Type B pancreatic cell (in vitro differentiated cells): ENCODE measurements at regions not wholly inside any gene's neighbourhood (a gene's known extent, or its start where the extent isn't known, plus 50 kb on each side); places are given as distances from the start of the nearest gene placed in this dataset.
A peak's percentile ranks its signal among the peaks of the same experiment; 100 is the strongest.
"Not testable (repeated sequence)": the region's sequence is repeated elsewhere in the genome, so short reads cannot be mapped to it uniquely, and the experiment has no call there.

Experiments
- DNase-seq: peaks from one replicate; pipeline ENCODE4 v3.0.0; 2021; ENCODE audit warnings: mixed read lengths; ENCODE audit not compliant: unreplicated experiment; ENCODE audit errors: extremely low spot score
- H3K27ac Mint-ChIP-seq: 2 replicates; pipeline ENCODE4 v1.8.0; 2021; ENCODE audit warnings: mild to moderate bottlenecking, mixed read lengths
- H3K27me3 Mint-ChIP-seq: 2 replicates; pipeline ENCODE4 v1.8.0; 2021; ENCODE audit warnings: mixed read lengths
- H3K36me3 Mint-ChIP-seq: 2 replicates; pipeline ENCODE4 v1.8.0; 2021; ENCODE audit warnings: mixed read lengths
- H3K4me1 Mint-ChIP-seq: one replicate; pipeline ENCODE4 v1.8.0; 2021; ENCODE audit warnings: mixed read lengths; ENCODE audit not compliant: unreplicated experiment
- H3K4me3 Mint-ChIP-seq: 2 replicates; pipeline ENCODE4 v1.8.0; 2021; ENCODE audit warnings: mild to moderate bottlenecking, mixed read lengths
- H3K9me3 Mint-ChIP-seq: 2 replicates; pipeline ENCODE4 v1.8.0; 2021; ENCODE audit warnings: mixed read lengths
- TF ChIP-seq, protein P1 (sequence below): fragments of 200-600 bp; sonication (generic); conservative IDR thresholded peaks from 2 replicates; pipeline ENCODE4 v1.5.0; 2021; ENCODE audit warnings: antibody characterized with exemption, mild to moderate bottlenecking

DNA sequence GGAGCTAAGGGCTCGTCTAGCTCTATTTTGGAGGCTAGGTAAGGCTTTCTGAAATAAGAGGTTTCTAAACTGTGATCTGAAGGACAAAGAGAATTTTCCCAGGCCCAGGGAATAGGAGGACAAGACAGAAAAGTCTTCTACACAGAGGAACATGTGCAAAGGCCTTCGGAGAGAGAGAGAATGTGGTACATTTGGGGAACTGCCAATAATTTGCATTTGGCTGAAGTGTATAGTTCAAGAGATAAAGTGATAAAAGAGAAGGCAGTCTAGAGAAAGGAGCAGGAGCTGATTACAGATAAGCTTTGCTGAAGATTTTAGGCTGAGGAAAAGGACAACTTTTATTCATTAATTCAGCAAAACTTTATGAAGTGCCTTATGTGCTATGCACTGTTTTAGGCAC lies 214.4 kb upstream of the ELL2 start:
- no peak overlapping the region for H3K27ac Mint-ChIP-seq
- H3K4me1 Mint-ChIP-seq: peaks cover 4% of the 10 kb centered on the region
- DNase-seq: no peak
- no peaks in the 10 kb centered on the region for H3K27me3 Mint-ChIP-seq
- H3K36me3 Mint-ChIP-seq: no peaks in the 10 kb centered on the region
- H3K4me3 Mint-ChIP-seq: no peak overlapping the region
- peaks cover 5% of the 10 kb centered on the region for H3K9me3 Mint-ChIP-seq
- TF ChIP-seq, protein P1, sequence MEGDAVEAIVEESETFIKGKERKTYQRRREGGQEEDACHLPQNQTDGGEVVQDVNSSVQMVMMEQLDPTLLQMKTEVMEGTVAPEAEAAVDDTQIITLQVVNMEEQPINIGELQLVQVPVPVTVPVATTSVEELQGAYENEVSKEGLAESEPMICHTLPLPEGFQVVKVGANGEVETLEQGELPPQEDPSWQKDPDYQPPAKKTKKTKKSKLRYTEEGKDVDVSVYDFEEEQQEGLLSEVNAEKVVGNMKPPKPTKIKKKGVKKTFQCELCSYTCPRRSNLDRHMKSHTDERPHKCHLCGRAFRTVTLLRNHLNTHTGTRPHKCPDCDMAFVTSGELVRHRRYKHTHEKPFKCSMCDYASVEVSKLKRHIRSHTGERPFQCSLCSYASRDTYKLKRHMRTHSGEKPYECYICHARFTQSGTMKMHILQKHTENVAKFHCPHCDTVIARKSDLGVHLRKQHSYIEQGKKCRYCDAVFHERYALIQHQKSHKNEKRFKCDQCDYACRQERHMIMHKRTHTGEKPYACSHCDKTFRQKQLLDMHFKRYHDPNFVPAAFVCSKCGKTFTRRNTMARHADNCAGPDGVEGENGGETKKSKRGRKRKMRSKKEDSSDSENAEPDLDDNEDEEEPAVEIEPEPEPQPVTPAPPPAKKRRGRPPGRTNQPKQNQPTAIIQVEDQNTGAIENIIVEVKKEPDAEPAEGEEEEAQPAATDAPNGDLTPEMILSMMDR: no peak

DNA sequence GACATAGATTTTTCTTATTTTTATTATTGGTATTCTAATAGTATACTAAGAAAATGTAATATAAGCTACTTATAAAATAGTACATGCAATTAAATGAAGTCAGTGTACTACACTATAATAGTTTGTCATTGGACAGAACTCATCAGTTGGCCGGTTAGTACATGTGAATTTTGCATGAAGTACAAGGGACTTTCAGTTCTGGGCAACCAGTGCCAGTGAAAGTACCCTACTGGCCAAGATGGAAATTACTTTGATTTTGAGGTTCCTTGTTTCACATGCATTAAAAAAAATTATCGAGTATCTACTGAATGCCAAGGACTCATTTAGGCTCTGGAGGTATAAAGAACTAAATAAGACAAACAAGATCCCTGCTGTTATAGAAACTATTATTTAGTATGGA lies 213.4 kb upstream of the ELL2 start:
- Mint-ChIP-seq H3K4me3 (no peak overlapping the region), H3K4me1 (peaks cover 4% of the 10 kb centered on the region), H3K27me3 (no peaks in the 10 kb centered on the region), H3K9me3 (peaks cover 5% of the 10 kb centered on the region), H3K27ac (no peak overlapping the region), H3K36me3 (no peaks in the 10 kb centered on the region)
- TF ChIP-seq, protein P1: peak; percentile 63
- DNase-seq: no peak

DNA sequence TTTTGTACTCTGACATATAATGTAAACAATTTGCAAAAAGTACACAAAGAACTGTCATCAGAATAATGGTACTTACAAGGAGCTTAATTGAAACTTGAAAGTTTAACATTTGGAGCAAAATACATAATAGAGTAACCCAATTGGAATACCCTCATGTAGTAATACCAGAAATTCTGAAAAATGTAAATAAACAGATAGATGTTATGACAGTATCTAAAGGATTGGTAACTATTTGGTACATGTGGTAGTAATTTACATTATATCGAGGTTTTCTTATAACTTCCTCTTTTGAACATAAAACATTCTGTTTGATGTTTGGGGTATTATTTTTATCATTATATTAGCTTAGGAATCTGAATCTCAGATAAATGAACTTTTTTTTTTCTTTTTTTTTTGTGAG lies 211.7 kb upstream of the ELL2 start:
- Mint-ChIP-seq H3K27me3 (no peaks in the 10 kb centered on the region), H3K9me3 (no peaks in the 10 kb centered on the region), H3K27ac (no peak overlapping the region), H3K4me3 (no peak overlapping the region), H3K4me1 (peaks cover 4% of the 10 kb centered on the region), H3K36me3 (no peaks in the 10 kb centered on the region)
- TF ChIP-seq, protein P1: no peak
- DNase-seq: no peak

DNA sequence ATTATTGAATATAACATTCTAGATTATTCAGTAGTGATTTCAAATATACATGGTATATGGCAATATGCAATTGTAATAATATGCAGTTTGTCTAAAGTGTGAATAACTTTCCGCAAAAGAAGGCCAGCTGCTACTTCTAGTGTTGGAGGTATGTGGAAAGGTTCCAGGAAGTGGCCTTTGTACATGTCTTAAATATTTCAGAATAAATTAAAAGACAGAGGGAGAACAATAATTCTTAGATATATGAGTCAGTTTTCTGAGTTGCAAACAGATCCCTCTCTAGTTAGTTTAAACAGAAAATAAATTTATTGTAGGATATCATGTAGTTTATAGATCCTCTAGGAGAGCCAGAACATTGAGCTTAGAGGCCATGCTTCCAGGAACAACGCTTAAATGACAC lies 210.8 kb upstream of the ELL2 start:
- DNase-seq: no peak
- H3K4me3 Mint-ChIP-seq: no peak overlapping the region
- no peaks in the 10 kb centered on the region for H3K27me3 Mint-ChIP-seq
- no peaks in the 10 kb centered on the region for H3K36me3 Mint-ChIP-seq
- H3K27ac Mint-ChIP-seq: no peak overlapping the region
- no peaks in the 10 kb centered on the region for H3K9me3 Mint-ChIP-seq
- TF ChIP-seq, protein P1: no peak
- no peaks in the 10 kb centered on the region for H3K4me1 Mint-ChIP-seq

DNA sequence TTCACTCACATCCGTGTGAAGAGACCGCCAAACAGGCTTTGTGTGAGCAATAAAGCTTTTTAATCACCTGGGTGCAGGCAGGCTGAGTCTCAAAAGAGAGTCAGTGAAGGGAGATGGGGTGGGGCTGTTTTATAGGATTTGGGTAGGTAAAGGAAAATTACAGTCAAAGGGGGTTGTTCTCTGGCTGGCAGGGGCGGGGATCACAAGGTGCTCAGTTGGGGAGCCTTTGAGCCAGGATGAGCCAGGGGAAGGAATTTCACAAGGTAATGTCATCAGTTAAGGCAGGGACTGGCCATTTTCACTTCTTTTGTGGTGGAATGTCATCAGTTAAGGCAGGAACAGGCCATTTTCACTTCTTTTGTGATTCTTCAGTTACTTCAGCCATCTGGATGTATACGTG lies 210.3 kb upstream of the ELL2 start:
- not testable (repeated sequence) for DNase-seq, H3K27me3 Mint-ChIP-seq, H3K9me3 Mint-ChIP-seq, H3K4me3 Mint-ChIP-seq, H3K4me1 Mint-ChIP-seq, H3K36me3 Mint-ChIP-seq, H3K27ac Mint-ChIP-seq

DNA sequence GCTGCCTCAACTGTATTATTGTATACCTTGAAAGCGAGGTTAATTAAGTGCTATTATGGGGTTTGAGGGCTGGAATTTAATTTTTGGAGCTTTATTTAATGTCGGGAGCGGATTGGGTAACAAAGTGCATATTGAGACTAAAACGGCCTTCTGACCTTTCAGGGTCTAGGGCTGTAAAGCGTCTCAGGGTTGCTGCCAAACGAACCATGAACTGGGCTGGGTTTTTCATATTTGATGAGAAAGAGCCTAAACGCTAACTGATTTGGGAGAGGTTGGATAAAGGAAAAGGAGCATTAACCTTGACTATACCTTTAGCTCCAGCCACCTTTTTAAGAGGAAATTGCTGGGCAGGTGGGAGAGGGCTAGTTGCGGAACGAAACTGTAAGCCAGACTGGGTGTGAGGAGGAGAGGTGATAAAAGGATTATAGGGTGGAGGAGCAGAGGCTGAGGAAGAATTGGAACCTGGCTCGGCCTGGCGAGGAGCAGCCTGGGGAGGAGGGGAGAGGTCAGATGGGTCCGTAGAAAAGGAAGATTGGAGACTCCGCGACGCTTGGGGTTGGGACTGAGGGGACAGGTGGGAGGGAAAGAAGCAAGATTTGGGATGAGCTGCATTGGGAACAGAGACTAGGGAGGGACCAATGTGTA lies 209.0 kb upstream of the ELL2 start:
- not testable (repeated sequence) for H3K27me3 Mint-ChIP-seq, H3K9me3 Mint-ChIP-seq, DNase-seq, H3K4me1 Mint-ChIP-seq, H3K36me3 Mint-ChIP-seq, H3K4me3 Mint-ChIP-seq, H3K27ac Mint-ChIP-seq

DNA sequence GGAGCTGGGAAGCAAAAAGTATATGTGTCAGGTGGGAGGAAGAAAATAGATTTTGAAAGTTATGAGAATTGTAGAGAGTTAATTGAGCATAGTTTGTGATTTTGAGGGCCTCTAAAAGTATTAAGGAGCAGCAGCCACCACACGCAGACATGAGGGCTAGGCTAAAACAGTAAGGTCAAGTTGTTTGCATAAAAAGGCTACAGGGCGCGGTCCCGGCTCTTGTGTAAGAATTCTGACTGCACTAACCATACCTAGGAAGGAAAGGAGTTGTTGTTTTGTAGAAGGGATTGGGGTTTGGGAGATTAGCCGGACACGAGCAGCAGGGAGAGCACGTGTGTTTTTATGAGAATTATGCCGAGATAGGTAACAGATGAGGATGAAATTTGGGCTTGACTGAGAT lies 207.2 kb upstream of the ELL2 start:
- H3K4me1 Mint-ChIP-seq, H3K9me3 Mint-ChIP-seq, H3K4me3 Mint-ChIP-seq, DNase-seq, H3K27ac Mint-ChIP-seq, H3K27me3 Mint-ChIP-seq, H3K36me3 Mint-ChIP-seq: not testable (repeated sequence)
